EH (cell line): ENCODE measurements at regions not wholly inside any gene's neighbourhood (a gene's known extent, or its start where the extent isn't known, plus 50 kb on each side); places are given as distances from the start of the nearest gene placed in this dataset.

Experiments used
- DNase-seq: peaks from one replicate; pipeline ENCODE4 v3.0.0-alpha.2; 2015; ENCODE audit warnings: low read depth

- DNase-seq = no peak
These were observed 77.7 kb upstream of the LRRC55 start for GRCh38 chr11:57103899-57104605.

- no peak for DNase-seq
These were observed 72.4 kb upstream of the LRRC55 start for GRCh38 chr11:57109331-57109730.

- no peak for DNase-seq
These were observed 70.1 kb upstream of the LRRC55 start for GRCh38 chr11:57111619-57112018.

GRCh38 chr11:57116654-57117053 is 65.1 kb upstream of the LRRC55 start:
- peak; percentile 71 for DNase-seq

GRCh38 chr11:57120192-57120965 is 61.4 kb upstream of the LRRC55 start:
- no peak for DNase-seq

- DNase-seq = no peak
These were observed 59.8 kb upstream of the LRRC55 start for GRCh38 chr11:57121996-57122395.

- DNase-seq = no peak
These were observed 58.2 kb upstream of the LRRC55 start for GRCh38 chr11:57123590-57123989.

GRCh38 chr11:57124505-57124904 is 57.2 kb upstream of the LRRC55 start:
- DNase-seq = no peak

GRCh38 chr11:57124917-57125316 is 56.8 kb upstream of the LRRC55 start:
- DNase-seq = no peak

GRCh38 chr11:57126766-57127400 is 54.9 kb upstream of the LRRC55 start:
- DNase-seq = no peak

GRCh38 chr11:57131080-57131790 is 50.5 kb upstream of the LRRC55 start:
- DNase-seq = peak; percentile 27
